ENCODE measurements at regions not wholly inside any gene's neighbourhood (a gene's known extent, or its start where the extent isn't known, plus 50 kb on each side); places are given as distances from the start of the nearest gene placed in this dataset.

- TF ChIP-seq CTCF (IDR thresholded peaks at IDR 0.05; ENCODE audit: low read depth, low read length, poor library complexity, severe bottlenecking) (no peak), EZH2phosphoT487 (IDR thresholded peaks at IDR 0.05; ENCODE audit: borderline replicate concordance, low read length) (no peak)
Measured at GRCh38 chrX:110954428-110955100, 141.4 kb upstream of the PAK3 start.

Measured in DOHH2 (cell line).